C4-2B (cell line): ENCODE measurements at regions not wholly inside any gene's neighbourhood (a gene's known extent, or its start where the extent isn't known, plus 50 kb on each side); places are given as distances from the start of the nearest gene placed in this dataset.

ENCODE experiments used
- ZFX ChIP-seq: fragments of 450-650 bp; IDR thresholded peaks from 2 replicates; pipeline ENCODE4 v1.6.1; 2017
- TF ChIP-seq, protein P1 (sequence below): fragments of 450-650 bp; conservative IDR thresholded peaks from 2 replicates; pipeline ENCODE4 v1.5.1; 2017; ENCODE audit warnings: mild to moderate bottlenecking

DNA sequence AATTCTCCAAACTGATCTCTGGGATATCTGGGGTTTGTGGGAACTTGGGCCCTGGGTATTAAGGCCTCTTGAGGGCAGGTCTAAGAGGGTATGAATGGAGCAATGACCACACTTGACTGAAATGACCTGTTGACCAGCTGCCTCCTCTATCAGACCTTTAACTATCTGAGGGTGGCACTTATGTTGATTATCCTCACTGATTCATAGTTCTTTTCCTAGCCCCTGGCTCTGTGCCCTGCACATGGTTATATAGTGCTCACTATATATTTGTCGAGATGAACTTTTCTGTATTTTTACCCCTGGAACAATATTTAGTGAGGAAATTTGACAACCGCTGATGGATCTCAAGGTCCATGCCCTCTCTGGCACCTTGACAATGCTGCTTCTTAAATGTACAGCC is 305.5 kb upstream of the PLET1 start:
- TF ChIP-seq, protein P1, sequence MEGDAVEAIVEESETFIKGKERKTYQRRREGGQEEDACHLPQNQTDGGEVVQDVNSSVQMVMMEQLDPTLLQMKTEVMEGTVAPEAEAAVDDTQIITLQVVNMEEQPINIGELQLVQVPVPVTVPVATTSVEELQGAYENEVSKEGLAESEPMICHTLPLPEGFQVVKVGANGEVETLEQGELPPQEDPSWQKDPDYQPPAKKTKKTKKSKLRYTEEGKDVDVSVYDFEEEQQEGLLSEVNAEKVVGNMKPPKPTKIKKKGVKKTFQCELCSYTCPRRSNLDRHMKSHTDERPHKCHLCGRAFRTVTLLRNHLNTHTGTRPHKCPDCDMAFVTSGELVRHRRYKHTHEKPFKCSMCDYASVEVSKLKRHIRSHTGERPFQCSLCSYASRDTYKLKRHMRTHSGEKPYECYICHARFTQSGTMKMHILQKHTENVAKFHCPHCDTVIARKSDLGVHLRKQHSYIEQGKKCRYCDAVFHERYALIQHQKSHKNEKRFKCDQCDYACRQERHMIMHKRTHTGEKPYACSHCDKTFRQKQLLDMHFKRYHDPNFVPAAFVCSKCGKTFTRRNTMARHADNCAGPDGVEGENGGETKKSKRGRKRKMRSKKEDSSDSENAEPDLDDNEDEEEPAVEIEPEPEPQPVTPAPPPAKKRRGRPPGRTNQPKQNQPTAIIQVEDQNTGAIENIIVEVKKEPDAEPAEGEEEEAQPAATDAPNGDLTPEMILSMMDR = no peak
- no peak for TF ChIP-seq ZFX
